GM19351 (cell line): ENCODE measurements at regions not wholly inside any gene's neighbourhood (a gene's known extent, or its start where the extent isn't known, plus 50 kb on each side); places are given as distances from the start of the nearest gene placed in this dataset.
"Not testable (repeated sequence)": the region's sequence is repeated elsewhere in the genome, so short reads cannot be mapped to it uniquely, and the experiment has no call there.

ENCODE experiments used
- ATAC-seq: cut with Tn5 transposase; IDR thresholded peaks from one replicate; pipeline ENCODE4 v1.9.1; 2021; ENCODE audit warnings: mild to moderate bottlenecking, moderate library complexity; ENCODE audit not compliant: unreplicated experiment

GRCh38 chr2:21194147-21194546 lies 70.4 kb downstream of the TDRD15 start:
- ATAC-seq, result no peak

DNA sequence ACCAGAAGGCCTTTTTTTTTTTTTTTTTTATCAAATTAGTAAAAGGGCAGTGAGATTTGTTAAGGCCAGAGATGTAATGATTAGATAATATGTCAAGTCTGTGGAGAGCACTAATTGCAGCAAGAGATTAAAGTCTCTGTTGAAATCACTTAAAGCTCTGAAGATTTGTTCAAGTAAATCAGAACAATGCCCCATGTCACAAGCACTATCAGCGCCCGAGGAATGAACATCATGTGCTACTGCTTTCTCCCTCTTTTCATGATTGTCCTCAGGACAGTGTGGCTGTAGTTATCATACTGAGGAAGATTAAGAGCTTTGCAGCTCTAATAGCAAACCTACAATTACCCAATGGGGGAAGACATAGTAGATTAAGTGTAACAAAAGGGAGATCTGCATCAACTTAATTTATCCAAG lies 71.1 kb downstream of the TDRD15 start:
- ATAC-seq, result no peak

DNA sequence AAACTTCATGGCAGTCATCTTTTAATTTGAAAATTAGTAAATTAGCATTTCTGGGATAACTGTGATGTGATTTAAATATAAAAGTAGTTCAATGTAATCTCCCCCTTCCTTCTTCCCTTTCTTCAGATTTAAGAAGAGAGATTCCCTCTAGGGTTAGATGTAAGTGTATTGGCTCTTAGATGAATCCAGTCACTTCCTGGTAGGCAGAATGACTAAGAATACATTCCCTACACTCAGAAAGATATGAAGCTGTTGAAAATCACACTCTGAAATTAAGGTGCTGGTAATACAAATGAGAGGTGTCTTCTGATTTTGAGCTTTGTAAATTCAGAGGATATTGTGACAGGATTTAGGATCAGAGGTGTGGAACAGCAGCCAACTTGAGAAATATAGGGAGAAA lies 71.6 kb downstream of the TDRD15 start:
- ATAC-seq, result no peak

DNA sequence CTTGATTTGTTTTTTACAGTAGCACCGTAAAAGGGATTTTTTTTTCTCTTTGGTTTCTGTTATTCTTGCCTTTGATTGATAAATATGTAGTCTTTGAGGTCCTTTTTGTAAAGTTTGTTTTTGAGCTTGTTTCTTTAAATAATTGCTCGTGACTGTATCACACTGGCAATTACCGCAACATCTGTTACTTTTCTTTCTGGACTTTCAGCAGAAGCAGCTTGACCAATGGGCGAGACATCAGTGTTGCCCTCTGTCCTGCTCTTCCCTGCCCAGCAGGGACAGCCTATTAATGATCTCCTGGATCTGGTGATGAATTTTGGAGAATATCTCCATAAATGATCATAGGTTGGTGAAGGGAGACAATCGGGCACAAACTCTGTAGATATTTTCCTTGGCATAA lies 74.9 kb downstream of the TDRD15 start:
- ATAC-seq, result no peak

DNA sequence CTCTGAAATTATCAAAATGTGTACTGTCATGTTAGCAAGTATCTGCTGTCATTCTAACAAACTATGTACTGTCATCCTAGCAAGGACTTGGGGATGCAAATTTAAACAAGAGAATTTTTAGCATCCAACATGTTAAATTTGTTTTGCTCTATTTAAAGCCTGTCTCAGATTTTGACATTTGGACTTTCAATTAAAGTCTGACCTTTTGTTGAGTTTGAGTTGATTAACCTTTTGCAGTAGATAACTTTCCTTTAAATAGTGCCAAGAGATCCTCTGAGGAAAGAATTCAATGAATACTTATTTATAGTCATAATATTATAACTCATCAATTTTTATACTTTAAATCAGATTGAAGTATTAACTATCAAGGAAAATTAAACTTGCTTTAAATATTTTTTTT lies 80.2 kb downstream of the TDRD15 start:
- ATAC-seq, result no peak

DNA sequence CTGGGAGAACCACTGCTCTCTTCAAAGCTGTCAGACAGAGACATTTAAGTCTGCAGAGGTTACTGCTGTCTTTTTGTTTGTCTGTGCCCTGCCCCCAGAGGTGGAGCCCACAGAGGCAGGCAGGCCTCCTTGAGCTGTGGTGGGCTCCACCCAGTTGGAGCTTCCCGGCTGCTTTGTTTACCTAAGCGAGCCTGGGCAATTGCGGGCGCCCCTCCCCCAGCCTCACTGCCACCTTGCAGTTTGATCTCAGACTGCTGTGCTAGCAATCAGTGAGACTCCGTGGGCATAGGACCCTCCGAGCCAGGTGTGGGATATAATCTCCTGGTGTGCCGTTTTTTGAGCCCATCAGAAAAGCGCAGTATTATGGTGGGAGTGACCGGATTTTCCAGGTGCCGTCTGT lies 90.3 kb downstream of the TDRD15 start:
- ATAC-seq, result not testable (repeated sequence)

GRCh38 chr2:21217442-21217841 lies 93.7 kb downstream of the TDRD15 start:
- ATAC-seq, result no peak

DNA sequence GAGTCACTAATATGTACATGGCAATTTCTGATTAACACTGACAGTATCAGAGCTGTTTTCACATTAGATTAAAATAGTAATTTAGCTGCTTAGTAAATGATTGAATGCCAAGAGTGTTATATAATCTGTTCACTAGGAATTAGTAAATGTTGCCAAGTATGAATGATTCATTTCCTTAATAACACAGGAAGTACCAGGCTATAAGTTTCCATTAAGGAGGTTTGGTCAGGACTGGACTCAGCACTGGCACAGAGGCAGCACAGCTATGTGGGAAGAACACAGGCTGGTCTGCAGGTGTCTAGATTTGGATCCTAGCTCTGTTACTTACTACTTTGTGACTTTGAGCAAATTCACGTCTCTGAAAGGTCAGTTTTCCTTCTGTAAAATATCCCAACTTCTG lies 97.2 kb downstream of the TDRD15 start:
- no peak for ATAC-seq

- ATAC-seq, result no peak
Observed at GRCh38 chr2:21223618-21224017, 99.8 kb downstream of the TDRD15 start.

- ATAC-seq, result no peak
Observed at GRCh38 chr2:21228041-21228895, 104.5 kb downstream of the TDRD15 start.

DNA sequence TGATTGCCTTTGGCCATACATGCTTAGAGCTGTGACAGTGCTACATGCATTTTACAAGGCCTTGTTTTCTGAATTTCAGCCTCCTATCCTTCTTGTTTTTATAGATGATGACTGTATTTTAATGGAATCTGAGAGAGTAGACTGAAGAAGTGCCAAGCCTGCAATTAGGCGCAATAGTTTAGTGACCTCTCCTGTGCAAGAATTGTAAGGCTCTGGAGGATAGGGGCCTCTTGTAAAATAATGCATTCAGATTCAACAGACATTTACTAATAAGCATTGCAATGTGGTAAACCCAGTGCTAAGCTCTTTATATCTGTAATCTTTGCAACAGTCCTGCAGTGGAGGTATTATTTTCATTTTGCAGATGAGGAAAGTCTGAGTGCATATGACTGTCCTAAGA lies 105.5 kb downstream of the TDRD15 start:
- no peak for ATAC-seq

DNA sequence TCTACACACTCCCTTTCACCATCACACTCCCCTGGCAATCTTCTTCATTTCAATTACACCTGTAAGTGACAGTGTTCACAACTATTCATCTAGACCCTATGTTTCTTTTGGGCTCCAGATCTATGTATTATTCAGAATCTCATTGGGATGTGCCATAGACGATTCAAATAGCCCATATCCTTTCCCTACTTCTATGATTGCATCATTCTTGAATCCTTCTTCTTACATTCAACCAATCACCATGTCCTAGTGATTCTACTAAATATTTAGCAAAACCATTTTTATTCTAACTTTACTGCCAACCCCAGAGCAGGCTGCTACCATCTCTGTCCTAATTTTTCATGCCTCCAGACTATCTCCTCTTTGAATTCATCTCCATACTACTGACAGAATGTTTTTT lies 106.4 kb downstream of the TDRD15 start:
- ATAC-seq, result no peak

GRCh38 chr2:21231985-21232384 lies 108.2 kb downstream of the TDRD15 start:
- no peak for ATAC-seq

GRCh38 chr2:21233194-21233593 lies 109.4 kb downstream of the TDRD15 start:
- ATAC-seq, result no peak

DNA sequence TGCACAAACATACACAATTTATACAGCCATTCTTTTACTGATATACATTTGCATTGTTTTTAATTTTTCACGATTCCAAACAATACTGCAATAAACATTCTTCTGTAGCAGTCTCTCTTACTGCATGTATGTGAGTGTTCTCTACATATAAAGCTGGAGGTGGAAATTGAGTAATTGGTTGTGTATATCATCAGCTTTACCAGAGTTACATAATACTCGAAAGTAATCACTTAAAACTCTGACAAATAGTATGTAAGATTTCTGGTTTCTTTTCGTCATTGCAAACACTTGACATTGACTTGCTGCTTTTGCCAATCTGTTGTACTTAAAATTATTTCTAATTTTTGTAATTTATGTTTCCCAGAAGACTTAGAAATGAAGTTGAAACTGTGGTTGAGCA lies 110.2 kb downstream of the TDRD15 start:
- no peak for ATAC-seq

DNA sequence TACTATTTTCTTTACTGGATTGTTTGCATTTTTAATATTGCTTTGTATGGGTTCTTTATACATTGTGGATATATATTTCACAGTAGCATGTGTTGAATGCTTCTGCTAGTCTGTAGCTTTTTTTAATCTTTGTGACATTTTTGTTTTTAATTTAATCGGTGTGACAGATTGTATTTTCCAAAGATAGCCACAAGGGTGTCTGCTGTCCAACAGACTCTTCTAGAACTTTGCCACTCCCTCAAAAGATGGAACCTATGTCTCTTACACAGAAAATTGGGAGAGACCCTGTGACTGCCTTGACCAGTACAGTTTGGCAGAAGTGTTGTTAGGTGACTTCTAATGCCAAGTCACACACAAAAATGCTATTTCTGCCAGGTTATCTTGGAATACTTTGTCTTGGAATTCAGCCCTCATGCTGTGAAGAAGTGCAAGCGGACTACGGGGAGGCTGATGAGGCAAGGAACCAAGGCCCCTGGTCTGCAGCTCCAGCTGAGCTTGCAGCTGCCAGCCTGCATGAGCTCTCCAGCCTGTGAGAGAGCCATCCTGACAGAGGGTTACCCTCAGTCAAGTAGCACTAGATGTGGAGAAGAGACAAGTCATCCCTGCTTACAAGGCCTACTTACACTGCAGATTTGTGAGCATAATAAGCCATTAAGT lies 110.8 kb downstream of the TDRD15 start:
- no peak for ATAC-seq

DNA sequence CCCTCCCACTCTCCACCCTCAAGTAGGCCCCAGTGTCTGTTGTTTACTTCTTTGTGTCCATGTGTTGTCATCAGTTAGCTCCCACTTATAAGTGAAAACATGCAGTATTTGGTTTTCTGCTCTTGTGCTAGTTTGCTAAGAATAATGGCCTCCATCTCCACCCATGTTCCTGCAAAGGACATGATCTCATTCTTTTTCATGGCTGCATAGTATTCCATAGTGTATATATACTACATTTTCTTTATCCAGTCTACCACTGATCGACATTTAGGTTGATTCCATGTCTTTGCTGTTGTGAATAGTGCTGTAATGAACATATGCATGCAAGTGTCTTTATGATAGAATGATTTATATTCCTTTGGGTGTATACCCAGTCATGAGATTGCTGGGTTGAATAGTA lies 116.0 kb downstream of the TDRD15 start:
- ATAC-seq, result not testable (repeated sequence)

DNA sequence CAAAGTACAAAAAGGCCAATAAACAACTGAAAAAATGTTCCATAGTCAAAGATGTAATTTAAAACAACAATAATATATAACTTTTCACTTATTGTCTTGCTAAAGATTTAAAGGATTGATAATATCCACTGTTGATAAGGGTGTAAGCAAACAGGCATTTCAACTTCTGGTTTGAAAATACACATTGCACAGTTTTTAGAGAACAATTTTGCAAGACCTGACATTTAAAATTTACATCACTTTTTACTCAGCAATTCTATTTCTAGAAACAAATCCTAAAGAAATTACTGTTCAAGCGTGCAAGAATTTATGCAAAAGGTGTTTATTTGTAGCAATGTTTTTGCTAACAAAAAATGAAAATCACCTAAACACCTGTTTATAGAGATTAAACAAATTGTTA lies 120.4 kb downstream of the TDRD15 start:
- ATAC-seq, result no peak

DNA sequence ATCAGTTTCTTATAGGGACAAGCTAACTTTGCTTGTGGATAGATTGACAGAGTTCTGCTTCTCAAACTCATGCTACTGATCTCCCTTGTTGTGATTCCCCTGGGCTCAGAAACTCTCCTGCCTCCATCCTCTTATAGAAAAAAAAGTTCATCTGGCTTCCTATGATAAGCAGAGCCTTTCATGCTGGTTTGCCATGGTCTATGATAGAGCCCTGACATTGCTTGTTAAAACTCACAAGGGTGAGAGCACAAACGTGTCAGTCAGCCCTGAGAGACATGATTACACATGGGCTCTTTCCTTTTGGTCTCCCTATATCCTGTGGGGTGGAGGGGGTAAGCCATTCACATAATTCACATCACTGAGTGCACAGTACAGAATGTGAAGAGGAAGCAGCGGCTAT lies 121.8 kb downstream of the TDRD15 start:
- no peak for ATAC-seq

DNA sequence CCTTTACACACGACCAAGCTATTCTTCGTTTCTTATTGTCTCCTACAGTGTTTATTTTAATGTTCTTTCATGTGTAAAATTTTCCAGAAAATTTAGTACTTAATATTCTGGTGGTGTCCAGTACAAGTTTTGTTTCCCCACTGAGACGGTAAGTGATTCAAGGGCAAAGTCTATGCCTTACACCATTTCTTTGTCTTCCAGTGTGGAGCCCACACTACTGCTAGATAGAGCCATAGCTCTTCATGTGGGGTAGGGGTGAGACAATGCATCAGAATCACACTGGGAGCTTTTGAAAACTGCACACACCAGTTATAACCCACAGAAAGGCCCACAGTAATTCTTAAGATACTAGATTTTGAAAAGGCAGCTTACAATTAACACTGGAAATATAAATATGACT lies 125.6 kb downstream of the TDRD15 start:
- no peak for ATAC-seq

GRCh38 chr2:21250673-21251072 lies 126.9 kb downstream of the TDRD15 start:
- ATAC-seq, result no peak

GRCh38 chr2:21251216-21251980 lies 127.6 kb downstream of the TDRD15 start:
- no peak for ATAC-seq
